GM21381 (cell line): ENCODE measurements at regions not wholly inside any gene's neighbourhood (a gene's known extent, or its start where the extent isn't known, plus 50 kb on each side); places are given as distances from the start of the nearest gene placed in this dataset.

ENCODE experiments used
- ATAC-seq: cut with Tn5 transposase; IDR thresholded peaks from one replicate; pipeline ENCODE4 v1.9.1; 2021; ENCODE audit warnings: mild to moderate bottlenecking, moderate library complexity; ENCODE audit not compliant: unreplicated experiment

DNA sequence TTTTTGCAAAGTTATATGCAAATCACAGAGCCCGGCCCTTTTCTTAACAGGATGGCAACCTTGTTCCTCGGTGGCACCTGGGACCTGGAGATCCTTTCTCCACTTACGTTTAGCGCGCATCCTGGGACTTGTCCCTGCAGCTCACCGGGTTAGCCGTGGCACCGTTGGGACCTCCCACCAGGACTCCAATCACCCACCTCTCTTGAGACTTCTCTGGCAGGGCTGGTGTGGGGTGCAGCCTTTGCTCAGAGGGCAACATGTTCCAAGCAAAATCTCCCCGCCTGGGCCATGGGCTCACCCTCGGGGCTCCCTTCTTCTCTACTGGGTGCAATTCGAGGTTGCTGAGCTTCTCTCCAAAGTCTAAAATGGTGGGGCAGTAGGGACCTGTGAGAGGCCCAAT lies 211.9 kb upstream of the UMPS start:
- no peak for ATAC-seq

DNA sequence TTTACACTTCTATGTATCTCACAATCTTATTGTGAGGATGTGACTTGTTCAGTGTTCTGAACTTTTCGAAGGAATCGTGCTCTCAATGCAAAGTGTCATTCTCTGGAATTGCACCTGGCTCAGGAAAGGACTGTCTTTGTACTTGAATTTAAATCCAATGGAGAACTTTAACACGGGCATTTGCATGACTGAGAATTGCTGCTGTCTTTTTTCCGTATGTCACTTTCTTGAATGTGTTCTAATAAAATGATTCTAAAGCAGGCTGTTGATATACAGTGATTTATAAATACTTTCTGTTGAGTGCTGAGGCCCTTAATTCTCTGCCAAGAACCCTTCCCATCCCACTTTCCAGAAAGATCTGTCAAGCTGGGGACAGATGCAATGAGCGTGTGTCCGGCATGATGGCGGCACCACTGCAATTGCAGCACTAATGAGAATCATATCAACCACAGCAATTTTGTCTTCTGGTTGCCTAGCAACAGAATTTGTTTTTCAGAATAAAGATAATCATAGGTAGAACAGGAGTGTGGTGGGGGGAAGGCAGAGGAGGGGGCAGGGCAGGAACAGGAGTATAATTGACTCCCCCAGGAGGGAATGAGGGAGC lies 210.6 kb upstream of the UMPS start:
- ATAC-seq = no peak

DNA sequence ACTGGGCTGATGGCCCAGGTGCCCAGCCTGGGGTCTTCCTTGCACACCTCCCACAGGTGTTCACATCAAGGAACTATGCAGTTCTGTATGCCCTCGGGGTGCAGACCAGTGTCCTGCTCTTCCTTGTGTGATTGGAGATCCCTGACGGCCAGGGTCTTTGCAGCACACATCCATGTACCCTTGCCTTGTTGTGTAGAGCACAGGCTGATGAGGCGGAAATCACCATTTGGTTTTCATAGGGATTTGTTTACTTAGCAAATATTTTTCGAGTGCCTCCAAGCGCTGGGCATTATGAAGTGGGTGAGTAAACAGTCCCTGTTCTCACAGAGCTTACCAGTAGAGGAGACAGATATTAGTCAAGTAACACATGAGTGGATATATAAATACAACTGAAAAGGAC lies 209.3 kb upstream of the UMPS start:
- no peak for ATAC-seq

DNA sequence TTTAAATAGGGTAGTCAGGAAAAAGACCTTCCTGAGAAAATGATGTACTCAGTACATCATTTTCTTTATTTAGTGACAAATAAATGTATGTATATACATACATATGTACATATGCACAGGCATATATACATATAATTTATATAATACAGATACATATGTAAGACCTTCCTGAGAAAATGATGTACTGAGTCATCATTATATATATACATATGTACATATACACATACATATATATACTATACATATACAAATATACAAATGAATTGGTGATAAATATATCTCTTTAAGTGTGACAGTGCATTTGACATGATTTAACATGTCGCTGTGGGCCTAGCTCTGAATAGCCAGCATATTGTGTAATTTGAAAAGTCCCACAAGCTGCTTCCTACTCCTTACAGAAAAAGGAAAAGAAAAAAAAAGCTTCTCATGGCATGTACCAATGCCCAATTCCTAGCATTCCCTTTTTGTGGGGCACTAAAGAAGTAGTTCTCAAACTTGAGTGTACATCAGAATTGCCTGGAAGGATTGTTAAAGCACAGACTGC lies 208.1 kb upstream of the UMPS start:
- ATAC-seq = no peak

DNA sequence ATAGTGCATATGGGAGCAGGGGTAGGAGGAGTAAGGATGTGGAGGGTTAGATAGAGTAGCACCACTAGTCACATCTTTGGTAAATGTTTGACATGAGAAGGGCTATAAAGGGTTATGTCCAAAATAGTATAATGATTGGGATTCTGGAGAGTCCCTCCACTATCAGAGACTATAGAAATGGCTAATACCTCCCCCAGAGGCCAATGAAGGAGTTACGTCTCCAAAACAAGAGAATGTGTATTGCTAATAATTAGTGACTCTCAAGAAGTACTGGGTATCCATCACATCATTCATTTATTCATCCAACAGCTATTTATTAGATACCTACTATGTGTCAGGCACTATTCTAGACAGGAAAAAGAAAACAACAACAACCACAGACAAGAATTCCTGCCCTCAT lies 203.7 kb upstream of the UMPS start:
- no peak for ATAC-seq

DNA sequence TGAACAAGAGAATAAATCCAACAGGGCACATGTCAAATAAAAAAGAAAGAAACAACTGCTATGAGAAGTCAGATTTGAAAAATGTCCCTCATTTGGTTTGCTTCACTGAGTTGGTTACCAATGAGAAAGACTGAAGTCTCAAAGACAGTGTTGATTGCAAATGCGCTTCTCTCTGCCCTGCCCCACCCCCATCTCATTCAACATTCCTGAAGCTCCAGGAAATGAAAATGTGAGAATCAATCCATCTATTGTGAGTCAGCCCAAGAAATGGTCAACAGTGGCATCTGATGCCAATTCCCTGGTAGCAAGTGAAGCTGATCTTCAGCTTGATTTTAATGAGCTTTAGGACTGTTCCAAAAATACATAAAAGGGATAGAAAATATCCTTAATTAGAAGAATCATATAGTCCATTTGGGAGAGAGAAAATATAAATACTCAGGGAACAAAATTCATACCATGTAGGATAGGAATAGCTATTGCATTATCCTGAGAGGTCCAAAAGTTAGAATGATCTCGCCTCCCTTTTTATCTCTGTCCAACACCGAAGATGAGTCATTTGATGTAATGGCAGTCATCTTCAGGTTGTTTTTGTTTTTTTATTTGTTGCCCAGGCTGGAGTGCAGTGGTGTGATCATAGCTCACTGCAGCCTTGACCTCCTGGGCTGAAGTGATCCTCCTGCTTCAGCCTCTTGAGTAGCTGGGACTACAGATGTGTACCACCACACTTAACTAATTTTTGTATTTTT lies 200.3 kb upstream of the UMPS start:
- no peak for ATAC-seq

DNA sequence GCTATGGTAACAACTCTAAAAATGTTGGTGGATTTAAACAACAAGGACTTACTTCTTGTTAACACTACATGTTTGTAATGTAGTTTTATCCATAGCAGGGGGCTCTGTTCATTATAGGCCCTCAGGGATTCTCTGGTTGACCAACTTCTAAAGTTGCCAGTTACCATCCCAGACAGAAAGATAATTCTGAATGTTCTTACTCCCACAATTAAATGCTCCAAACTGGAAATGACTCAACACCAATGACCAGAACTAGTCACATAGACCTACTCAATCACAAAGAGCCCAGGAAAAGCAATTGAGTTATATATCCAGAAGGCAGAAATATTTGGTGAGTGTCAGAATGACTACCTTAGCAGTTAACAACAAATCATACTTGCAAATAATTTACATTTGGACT lies 199.3 kb upstream of the UMPS start:
- no peak for ATAC-seq

DNA sequence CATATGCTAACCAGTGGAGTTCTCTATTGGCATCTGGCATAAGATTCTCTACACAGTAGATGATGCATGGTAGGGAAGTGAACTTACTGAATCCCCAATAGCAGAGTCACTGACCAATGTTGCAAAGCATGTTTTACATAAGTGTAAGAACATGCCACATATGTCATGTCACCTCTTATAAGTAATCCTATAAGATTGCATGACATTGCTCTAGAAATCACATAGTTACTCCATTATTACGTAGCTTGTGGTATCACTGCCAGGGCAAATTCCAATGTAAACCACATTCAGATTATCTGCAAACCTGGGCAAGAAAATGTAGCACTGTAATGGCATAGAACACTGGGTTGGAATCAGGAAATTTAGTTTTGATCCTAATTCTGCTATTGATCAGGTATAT lies 198.2 kb upstream of the UMPS start:
- no peak for ATAC-seq

DNA sequence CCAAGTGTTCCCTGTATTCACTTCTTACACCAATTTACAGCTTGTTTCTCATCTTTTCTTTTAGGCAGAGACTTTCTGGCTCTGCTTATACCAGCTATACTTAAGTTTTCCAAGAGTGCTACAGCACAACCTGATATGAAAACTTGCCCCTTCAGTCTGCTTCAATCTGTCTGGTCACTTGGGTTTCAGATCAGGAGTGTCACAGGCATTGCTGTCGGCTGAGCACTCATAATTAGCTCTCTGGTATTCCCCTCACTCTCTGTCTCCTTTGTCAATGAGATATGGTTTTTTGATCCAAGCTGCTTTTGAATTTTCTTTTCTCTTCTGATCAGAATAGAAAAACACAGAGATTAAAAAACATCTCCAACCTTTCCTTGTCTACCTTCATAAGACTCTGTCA lies 194.9 kb upstream of the UMPS start:
- no peak for ATAC-seq

DNA sequence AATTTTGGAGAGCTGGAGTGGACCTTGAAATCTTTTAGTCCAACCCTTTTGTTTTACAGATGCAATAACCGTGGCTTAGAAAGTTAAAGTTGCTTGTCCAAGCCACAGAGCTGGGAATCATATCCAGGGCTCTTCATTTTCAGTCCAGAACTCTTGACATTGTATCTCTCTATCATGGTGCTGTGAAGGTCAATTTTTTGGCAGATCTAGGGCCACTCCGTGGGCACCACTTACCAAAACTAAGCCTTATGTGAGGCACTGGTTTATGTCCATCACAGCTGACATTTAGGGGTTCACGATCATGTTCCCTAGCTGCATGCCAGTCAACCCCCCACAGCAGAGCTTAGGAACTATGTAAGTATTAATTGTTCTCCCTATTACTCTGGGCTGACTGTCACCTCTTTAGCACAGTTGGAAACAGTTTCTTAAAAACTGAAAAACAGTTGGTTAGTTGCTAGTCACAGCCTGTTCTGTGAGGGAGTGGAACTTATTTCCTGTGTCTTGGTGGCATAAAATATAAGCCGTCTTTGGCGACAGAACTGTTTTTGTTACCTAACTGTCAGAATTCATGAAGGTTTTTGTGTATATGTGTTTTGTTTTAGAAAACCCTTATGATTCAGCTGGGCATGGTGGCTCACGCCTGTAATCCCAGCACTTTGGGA lies 189.6 kb upstream of the UMPS start:
- no peak for ATAC-seq

DNA sequence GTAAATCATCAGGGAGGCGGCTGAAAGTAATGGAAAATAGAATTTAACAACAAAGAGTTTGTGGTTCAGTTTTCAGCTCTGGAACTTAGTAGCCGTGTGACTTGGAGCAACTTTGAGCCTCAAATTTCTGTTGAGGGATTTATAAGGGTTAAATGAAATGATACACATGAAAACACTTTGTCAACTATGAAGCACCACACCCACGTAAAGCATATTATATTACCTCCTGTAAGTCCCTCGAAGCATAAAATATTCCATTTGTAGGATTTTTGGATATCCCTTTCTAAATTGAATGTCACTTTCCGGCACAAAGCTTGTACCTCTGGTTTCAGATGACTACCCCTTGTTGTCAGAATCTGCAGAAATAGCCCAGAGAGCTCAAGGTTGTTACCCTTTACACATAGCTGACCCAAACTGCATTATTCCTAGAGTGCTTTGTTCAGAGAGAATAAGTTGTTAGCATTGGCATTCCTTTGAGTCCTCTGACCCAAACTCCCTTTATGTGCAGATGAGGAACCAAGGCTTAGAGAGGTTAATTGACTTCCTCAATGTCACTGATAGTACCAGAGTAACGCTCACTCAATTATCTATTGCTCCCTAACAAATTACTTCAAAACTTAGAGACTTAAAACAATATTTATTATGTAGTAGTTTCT lies 187.9 kb upstream of the UMPS start:
- ATAC-seq = no peak

DNA sequence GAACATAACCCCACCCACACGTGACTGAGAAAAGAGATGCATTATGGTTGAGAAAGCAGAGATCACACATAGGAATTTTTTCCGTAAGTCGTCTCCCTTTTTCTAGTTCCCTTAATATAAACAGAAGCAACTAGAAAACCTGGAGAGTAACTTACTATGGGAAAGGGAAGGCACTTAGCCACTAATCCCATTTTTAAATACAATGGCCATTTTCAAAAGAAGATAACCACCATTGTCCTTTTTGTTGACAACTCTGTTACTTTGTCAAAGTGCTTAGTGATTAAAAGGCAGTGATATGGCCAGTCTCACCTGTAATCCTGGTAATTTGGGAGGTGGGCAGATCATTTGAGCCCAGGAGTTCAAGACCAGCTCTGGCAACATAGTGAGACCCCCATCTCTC lies 184.4 kb upstream of the UMPS start:
- ATAC-seq = no peak

DNA sequence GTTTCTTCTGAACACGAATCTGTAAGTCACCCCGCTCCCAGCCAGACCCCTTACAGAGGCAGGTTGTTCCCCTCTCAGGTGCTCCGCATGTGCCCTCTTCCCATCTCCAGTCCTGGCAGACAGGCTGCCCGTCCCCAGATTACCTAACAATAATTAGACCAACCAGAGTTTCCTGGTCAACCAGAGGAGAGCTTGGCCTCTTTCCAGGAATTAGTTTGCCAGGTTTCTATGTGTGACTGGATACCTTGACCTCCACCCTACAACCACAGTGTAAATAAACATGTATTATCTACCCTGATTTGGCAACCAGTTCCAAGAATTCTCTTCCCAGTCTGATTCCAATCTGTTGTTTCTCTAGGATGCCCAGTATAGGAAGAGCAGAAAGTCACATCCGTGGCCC lies 178.0 kb upstream of the UMPS start:
- ATAC-seq = no peak

DNA sequence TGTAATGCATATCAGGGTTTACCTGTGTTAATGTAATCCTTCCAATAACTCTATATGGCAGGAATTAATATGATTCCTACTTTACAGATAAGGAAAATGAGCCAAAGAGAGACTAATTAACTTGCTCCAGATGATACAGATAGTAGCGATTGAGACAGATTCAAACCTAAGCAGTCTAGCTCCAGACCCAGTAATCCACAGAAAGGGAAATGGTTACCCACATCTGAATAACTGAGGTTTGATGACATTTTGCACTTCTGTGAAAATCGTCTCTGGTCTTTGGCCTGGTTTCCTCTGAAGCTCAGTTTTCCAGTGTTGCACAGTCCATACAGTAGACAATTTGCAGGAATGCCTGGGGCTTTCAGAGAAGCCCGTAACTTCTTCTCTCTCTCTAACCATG lies 177.1 kb upstream of the UMPS start:
- no peak for ATAC-seq

DNA sequence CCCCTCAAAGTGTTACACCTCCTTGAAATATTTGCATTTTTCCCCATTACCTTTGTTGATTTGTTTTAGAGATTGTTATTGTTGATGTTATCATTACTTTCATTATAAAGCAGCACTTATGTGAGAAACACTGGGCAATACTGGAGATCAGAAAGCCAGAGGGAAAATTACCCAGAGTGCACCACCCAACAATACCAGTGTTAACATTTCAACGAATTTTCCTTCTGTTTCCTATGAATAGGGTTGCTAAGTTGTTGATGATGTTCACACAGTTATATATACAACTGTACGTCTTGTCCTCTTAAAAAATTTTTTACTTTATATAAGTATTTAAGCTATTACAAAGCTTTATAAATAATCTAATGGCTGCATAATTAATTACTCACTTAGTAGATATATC lies 173.6 kb upstream of the UMPS start:
- no peak for ATAC-seq

DNA sequence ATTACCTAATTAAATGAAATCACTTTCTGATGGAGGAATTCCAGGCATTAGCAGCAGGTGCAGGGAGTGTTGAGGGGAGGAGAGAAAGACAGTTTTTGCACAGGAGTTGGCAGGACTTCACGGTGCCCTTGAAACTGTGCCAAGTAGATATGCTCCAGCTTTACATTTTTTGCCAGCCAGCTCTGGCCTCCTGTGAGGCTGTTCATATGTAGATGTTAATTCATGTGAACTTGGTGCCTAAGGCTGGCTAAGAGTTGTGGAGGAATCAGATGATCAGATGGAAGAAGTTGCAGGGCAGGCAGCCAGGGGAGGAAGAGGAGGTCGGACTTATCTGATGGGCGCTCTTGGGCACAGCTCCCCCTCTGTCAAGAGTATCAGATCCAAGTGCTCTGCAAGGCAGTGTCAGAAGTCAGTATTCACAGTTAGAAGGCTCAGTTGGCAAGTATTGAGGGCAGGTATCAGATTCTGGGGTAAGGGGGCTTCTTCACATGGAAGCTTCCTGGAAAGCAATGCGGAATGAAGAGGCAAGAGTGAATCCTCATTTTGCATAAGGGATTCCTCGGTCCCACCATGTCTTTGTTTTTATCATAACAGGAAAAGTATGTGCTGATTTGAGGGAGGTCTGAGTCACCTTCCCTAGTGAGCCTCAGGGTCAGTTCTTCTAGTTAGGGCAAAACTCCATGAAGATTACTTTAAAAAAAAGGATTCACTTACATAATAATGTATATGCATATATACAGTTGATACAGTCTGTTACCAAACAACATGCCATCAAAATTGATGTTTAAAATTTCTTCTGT lies 172.6 kb upstream of the UMPS start:
- ATAC-seq = no peak

DNA sequence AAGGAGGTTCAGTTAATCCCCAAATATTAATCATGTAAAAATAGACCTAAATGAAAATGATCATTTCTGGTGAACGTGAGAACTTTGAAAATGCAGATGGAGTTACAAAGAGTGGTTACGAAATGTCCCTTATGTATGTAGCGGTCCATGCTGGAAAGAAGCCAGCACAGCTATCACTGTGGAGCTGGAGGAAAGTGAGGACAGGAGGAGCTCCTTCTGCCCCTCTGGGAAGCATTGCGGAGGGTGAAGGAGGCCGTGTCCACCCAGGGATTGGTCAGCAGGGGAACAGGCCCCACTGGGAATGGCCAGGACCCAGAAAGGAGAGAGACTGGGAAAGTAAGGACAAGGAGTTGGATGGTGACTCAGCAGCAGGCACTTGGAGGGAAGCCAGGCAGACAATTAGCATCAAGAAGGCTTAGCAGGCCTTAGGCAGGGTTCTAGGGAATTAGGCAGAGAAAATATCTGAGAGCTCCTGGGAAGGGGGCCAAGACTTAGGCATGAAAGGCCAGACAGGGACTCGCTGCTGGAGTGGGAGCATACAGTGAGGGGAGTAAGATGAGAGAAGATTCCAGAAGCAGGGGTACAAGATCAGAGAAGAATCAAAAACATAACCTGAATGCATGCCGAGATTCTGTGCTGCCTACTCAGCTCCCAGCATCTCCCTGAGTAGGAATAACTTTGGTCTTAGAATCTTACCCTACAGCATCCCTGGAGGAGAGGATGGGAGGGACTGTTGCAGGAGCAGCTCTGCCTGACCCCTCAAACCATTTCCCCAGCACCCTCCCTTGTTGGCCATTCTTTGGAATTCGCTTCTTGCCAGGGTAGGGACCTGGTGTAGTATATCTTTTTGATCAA lies 171.0 kb upstream of the UMPS start:
- no peak for ATAC-seq

DNA sequence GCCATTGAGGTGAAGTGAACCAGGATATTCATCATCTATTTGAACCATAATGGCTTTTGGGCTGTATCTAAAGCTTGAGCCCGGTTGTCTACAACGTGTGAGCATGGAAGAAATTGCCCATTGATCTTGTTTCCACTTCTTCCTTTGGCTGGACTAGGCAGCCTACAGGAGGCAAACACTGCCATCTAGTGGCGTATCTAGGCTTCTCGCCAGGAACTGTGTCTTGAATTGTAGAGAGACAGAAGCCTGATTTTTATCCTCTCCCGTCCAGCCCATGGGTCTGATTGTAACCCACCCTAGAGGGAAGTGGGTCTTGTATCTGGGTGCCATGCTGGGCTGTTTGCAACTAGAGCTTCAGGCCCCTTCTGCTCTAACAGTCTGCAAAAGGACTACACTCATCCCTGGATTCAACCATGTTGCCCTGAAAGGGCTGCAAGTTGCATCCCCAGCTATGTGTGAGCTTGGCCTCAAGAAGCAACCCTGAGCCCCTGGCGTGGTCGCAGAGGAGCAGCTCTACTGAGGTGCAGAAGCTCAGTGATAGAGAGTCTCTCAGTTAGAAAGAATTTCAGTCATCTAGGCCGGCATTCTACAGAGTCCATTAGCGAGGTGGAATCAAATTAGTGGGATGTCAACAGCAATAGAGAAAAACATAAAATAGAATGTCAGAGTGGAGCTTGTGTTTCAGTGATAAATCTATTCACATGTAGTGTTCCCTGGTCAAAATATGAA lies 170.2 kb upstream of the UMPS start:
- no peak for ATAC-seq

DNA sequence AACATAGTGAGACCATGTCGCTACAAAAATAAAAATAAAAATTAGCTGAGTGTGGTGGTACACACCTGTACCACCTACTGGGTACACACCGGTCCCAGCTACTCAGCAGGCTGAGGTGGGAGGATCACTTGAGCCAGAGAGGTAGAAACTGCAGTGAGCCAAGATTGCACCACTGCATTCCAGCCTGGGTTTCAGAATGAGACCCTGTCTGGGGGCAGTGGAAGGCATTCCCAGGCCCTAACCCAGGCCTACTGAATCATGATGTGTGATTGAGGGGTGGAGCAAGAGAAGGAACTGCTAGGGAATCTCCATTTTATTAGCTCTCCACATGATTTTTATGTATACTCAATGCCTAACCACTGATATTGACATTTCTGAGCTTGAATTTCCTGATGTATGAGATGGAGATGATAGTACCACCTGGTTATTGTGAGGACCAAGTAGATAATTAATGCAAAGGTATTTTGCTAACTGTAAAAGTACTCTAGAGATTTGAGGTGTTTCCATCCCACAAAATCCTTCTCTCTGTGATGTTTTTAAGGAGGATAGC lies 169.5 kb upstream of the UMPS start:
- no peak for ATAC-seq
